MM.1S (cell line): ENCODE measurements at regions not wholly inside any gene's neighbourhood (a gene's known extent, or its start where the extent isn't known, plus 50 kb on each side); places are given as distances from the start of the nearest gene placed in this dataset.

Source experiments
- EZH2phosphoT487 ChIP-seq: fragments of 300-600 bp; sonication (generic); IDR thresholded peaks from 2 replicates; pipeline ENCODE4 v1.6.1; 2018; ENCODE audit warnings: antibody characterized with exemption, low read length
- TF ChIP-seq, protein P1 (sequence below): fragments of 300-600 bp; sonication (generic); IDR thresholded peaks from 2 replicates; pipeline ENCODE4 v1.5.1; 2016; ENCODE audit warnings: antibody characterized with exemption, low read length, mixed read lengths

DNA sequence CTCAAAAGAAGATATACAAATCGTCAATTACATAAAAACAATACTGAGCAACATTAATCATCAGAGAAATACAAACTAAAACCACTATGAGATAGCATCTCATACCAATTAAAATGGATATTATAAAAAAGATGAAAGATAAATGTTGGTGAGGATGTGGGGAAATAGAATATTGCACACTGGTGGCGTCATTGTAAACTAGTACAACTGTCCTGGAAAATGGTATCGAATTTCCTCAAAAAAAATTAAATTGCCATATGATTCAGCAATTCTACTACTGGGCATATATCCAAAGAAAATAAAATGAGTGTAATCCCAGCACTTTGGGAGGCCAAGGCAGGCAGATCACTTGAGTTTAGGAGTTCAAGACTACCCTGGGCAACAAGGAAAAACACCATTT is 326.0 kb upstream of the FTMT start:
- TF ChIP-seq, protein P1, sequence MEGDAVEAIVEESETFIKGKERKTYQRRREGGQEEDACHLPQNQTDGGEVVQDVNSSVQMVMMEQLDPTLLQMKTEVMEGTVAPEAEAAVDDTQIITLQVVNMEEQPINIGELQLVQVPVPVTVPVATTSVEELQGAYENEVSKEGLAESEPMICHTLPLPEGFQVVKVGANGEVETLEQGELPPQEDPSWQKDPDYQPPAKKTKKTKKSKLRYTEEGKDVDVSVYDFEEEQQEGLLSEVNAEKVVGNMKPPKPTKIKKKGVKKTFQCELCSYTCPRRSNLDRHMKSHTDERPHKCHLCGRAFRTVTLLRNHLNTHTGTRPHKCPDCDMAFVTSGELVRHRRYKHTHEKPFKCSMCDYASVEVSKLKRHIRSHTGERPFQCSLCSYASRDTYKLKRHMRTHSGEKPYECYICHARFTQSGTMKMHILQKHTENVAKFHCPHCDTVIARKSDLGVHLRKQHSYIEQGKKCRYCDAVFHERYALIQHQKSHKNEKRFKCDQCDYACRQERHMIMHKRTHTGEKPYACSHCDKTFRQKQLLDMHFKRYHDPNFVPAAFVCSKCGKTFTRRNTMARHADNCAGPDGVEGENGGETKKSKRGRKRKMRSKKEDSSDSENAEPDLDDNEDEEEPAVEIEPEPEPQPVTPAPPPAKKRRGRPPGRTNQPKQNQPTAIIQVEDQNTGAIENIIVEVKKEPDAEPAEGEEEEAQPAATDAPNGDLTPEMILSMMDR: no peak
- no peak for TF ChIP-seq EZH2phosphoT487
